GM21576 (cell line): ENCODE measurements at regions not wholly inside any gene's neighbourhood (a gene's known extent, or its start where the extent isn't known, plus 50 kb on each side); places are given as distances from the start of the nearest gene placed in this dataset.
"Not testable (repeated sequence)": the region's sequence is repeated elsewhere in the genome, so short reads cannot be mapped to it uniquely, and the experiment has no call there.

Experiments used
- ATAC-seq: cut with Tn5 transposase; IDR thresholded peaks from one replicate; pipeline ENCODE4 v1.9.1; 2021; ENCODE audit warnings: mild to moderate bottlenecking, moderate library complexity; ENCODE audit not compliant: unreplicated experiment

- not testable (repeated sequence) for ATAC-seq
Observed at GRCh38 chr2:118744682-118745181, 102.7 kb downstream of the EN1 start.

GRCh38 chr2:118738524-118739308, 108.7 kb downstream of the EN1 start:
- no peak for ATAC-seq

- no peak for ATAC-seq
Observed at GRCh38 chr2:118738106-118738505, 109.3 kb downstream of the EN1 start.

- ATAC-seq, result no peak
Observed at GRCh38 chr2:118737684-118738083, 109.8 kb downstream of the EN1 start.

GRCh38 chr2:118732432-118732831, 115.0 kb downstream of the EN1 start:
- no peak for ATAC-seq

GRCh38 chr2:118731413-118731812, 116.0 kb downstream of the EN1 start:
- ATAC-seq, result no peak

GRCh38 chr2:118730405-118730804, 117.0 kb downstream of the EN1 start:
- no peak for ATAC-seq

- ATAC-seq, result no peak
Observed at GRCh38 chr2:118729760-118730159, 117.7 kb downstream of the EN1 start.

- ATAC-seq, result no peak
Observed at GRCh38 chr2:118728984-118729383, 118.5 kb downstream of the EN1 start.

- ATAC-seq, result no peak
Observed at GRCh38 chr2:118726821-118727220, 120.6 kb downstream of the EN1 start.

- ATAC-seq, result no peak
Observed at GRCh38 chr2:118723394-118723793, 124.1 kb downstream of the EN1 start.

GRCh38 chr2:118722976-118723375, 124.5 kb downstream of the EN1 start:
- no peak for ATAC-seq

GRCh38 chr2:118721817-118722551, 125.5 kb downstream of the EN1 start:
- ATAC-seq, result no peak

- no peak for ATAC-seq
Observed at GRCh38 chr2:118720866-118721265, 126.6 kb downstream of the EN1 start.

- ATAC-seq, result no peak
Observed at GRCh38 chr2:118718921-118719320, 128.5 kb downstream of the EN1 start.

GRCh38 chr2:118716102-118716501, 131.3 kb downstream of the EN1 start:
- ATAC-seq, result no peak

- ATAC-seq, result no peak
Observed at GRCh38 chr2:118714118-118714517, 133.3 kb downstream of the EN1 start.

GRCh38 chr2:118711603-118712002, 135.8 kb downstream of the EN1 start:
- no peak for ATAC-seq

GRCh38 chr2:118710481-118710880, 137.0 kb downstream of the EN1 start:
- no peak for ATAC-seq

- no peak for ATAC-seq
Observed at GRCh38 chr2:118709786-118710185, 137.7 kb downstream of the EN1 start.

- no peak for ATAC-seq
Observed at GRCh38 chr2:118706844-118707243, 140.6 kb downstream of the EN1 start.

- ATAC-seq, result no peak
Observed at GRCh38 chr2:118706371-118706770, 141.1 kb downstream of the EN1 start.
